ENCODE measurements at regions not wholly inside any gene's neighbourhood (a gene's known extent, or its start where the extent isn't known, plus 50 kb on each side); places are given as distances from the start of the nearest gene placed in this dataset.
A peak's percentile ranks its signal among the peaks of the same experiment; 100 is the strongest.

GRCh38 chr2:217652761-217653639 lies 349.8 kb downstream of the TNS1 start:
- DNase-seq: peak; percentile 72

- DNase-seq: peak; percentile 97
Measured at GRCh38 chr2:217650716-217651360, 352.0 kb downstream of the TNS1 start.

GRCh38 chr2:217650229-217650628 lies 352.6 kb downstream of the TNS1 start:
- peak; percentile 70 for DNase-seq

GRCh38 chr2:217647925-217648324 lies 354.9 kb downstream of the TNS1 start:
- DNase-seq: no peak

GRCh38 chr2:217647226-217647625 lies 355.6 kb downstream of the TNS1 start:
- DNase-seq: no peak

GRCh38 chr2:217645896-217646295 lies 356.9 kb downstream of the TNS1 start:
- DNase-seq: no peak

- DNase-seq: no peak
Measured at GRCh38 chr2:217643789-217644301, 358.9 kb downstream of the TNS1 start.

- DNase-seq: no peak
Measured at GRCh38 chr2:217642944-217643343, 359.9 kb downstream of the TNS1 start.

- no peak for DNase-seq
Measured at GRCh38 chr2:217641960-217642359, 360.8 kb downstream of the TNS1 start.

- no peak for DNase-seq
Measured at GRCh38 chr2:217639481-217639880, 363.3 kb downstream of the TNS1 start.

- no peak for DNase-seq
Measured at GRCh38 chr2:217638533-217638932, 364.3 kb downstream of the TNS1 start.

GRCh38 chr2:217638031-217638430 lies 364.8 kb downstream of the TNS1 start:
- DNase-seq: no peak

GRCh38 chr2:217636991-217637561 lies 365.7 kb downstream of the TNS1 start:
- no peak for DNase-seq

GRCh38 chr2:217636578-217636977 lies 366.2 kb downstream of the TNS1 start:
- no peak for DNase-seq

- no peak for DNase-seq
Measured at GRCh38 chr2:217634871-217635270, 367.9 kb downstream of the TNS1 start.

- DNase-seq: no peak
Measured at GRCh38 chr2:217632043-217632442, 370.8 kb downstream of the TNS1 start.

GRCh38 chr2:217631115-217631514 lies 371.7 kb downstream of the TNS1 start:
- DNase-seq: no peak

- DNase-seq: no peak
Measured at GRCh38 chr2:217629347-217629746, 373.4 kb downstream of the TNS1 start.

- no peak for DNase-seq
Measured at GRCh38 chr2:217628061-217628460, 374.7 kb downstream of the TNS1 start.

GRCh38 chr2:217626926-217627325 lies 375.9 kb downstream of the TNS1 start:
- no peak for DNase-seq

GRCh38 chr2:217625557-217626169 lies 377.1 kb downstream of the TNS1 start:
- DNase-seq: no peak

- no peak for DNase-seq
Measured at GRCh38 chr2:217623281-217623912, 379.4 kb downstream of the TNS1 start.
